ENCODE measurements at regions not wholly inside any gene's neighbourhood (a gene's known extent, or its start where the extent isn't known, plus 50 kb on each side); places are given as distances from the start of the nearest gene placed in this dataset.

DNA sequence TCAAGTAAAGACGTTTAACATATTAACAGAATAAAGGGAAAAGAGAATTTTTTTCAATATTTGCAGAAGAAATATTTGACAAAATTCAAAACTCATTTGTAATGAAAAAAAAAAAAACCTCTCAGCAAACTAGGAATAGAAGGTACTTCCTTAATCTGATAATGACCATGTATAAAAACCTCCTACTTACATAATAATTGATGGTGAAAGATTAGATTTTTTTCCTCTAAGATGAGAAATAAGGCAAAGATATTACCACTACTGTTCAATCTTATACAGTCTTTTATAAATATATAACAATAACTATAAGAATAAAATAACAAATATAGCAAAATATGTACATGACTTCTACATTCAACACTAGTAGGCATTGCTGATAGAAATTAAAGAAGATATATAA lies 424.6 kb upstream of the KLF4 start:
- Histone ChIP-seq H3K27me3 (ENCODE audit: low read depth) (no peaks in the 10 kb centered on the region), H3K4me3 (no peak overlapping the region), H3K4me1 (no peaks in the 10 kb centered on the region), H3K36me3 (no peaks in the 10 kb centered on the region), H3K27ac (no peak overlapping the region), H3K9me3 (no peaks in the 10 kb centered on the region)
- DNase-seq (no peak), ATAC-seq (no peak)
- TF ChIP-seq, protein P1, sequence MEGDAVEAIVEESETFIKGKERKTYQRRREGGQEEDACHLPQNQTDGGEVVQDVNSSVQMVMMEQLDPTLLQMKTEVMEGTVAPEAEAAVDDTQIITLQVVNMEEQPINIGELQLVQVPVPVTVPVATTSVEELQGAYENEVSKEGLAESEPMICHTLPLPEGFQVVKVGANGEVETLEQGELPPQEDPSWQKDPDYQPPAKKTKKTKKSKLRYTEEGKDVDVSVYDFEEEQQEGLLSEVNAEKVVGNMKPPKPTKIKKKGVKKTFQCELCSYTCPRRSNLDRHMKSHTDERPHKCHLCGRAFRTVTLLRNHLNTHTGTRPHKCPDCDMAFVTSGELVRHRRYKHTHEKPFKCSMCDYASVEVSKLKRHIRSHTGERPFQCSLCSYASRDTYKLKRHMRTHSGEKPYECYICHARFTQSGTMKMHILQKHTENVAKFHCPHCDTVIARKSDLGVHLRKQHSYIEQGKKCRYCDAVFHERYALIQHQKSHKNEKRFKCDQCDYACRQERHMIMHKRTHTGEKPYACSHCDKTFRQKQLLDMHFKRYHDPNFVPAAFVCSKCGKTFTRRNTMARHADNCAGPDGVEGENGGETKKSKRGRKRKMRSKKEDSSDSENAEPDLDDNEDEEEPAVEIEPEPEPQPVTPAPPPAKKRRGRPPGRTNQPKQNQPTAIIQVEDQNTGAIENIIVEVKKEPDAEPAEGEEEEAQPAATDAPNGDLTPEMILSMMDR (IDR thresholded peaks at IDR 0.05): no peak
- intact Hi-C loops (cut with DNase I): no loop called here

DNA sequence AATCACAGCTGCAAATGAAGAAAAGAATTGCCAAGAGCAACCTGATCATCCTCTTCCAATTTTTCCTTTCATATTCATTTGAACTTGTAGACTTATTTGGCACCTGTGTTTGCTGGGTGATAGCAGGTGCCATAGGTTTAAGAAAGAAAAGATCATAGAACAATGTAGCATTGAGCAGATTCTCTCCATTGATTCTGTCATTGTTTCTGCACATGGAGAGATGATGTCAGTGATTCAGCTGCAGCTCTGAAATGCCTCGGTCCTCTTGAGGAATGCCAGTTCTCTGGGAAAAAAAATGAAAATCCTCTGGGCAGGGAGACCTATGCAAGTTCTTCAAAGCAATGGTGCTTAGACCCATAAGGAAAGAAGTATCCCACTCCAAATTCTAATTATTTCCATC lies 418.1 kb upstream of the KLF4 start:
- intact Hi-C loops (cut with DNase I): no loop called here
- Histone ChIP-seq H3K9me3 (no peaks in the 10 kb centered on the region), H3K4me1 (no peaks in the 10 kb centered on the region), H3K36me3 (no peaks in the 10 kb centered on the region), H3K4me3 (no peak overlapping the region), H3K27me3 (ENCODE audit: low read depth) (no peaks in the 10 kb centered on the region), H3K27ac (no peak overlapping the region)
- TF ChIP-seq, protein P1 (IDR thresholded peaks at IDR 0.05): no peak
- no peak for ATAC-seq
- no peak for DNase-seq

DNA sequence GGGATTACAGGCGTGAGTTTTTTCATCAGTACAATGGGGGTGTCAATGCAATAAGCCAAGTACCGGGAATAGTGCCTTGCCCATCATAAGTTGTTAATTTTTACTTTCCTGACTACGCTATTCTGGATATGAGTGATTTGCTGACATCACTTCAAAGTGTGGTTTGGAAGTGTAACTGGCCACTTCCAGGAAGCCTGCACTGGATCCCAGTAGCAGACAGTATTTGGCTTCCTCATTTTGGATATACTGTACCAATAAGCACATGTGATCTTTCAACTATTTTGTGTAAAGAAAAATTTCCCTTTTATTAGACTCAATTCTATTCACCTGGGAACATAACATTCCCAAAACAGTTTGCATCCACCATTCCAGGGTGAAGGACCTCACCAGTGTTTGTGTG lies 417.7 kb upstream of the KLF4 start:
- TF ChIP-seq, protein P1 (IDR thresholded peaks at IDR 0.05): no peak
- no peak for ATAC-seq

DNA sequence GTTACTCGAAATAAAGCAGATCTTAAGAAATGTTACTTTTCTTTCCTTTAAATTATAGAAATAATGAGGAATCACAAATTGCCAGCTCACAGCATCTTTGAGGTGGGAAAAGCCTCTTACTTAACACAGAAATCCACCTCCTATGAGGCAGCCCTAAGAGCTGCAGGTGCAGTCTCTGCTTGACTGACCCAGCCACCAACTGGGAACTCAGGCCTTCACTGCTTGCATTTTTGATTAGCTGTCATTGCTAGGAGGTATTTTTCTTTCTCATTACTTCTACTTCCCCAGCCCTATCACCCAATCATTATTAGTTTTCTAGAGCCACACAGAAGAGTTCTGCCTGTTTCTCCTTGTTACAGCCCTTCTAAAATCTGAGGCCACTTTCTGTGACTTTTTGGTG lies 416.5 kb upstream of the KLF4 start:
- H3K4me1 ChIP-seq: no peaks in the 10 kb centered on the region
- no peak for DNase-seq
- no peaks in the 10 kb centered on the region for H3K9me3 ChIP-seq
- intact Hi-C loops (cut with DNase I): no loop called here
- TF ChIP-seq, protein P1 (IDR thresholded peaks at IDR 0.05): no peak
- H3K27ac ChIP-seq: no peak overlapping the region
- no peak overlapping the region for H3K4me3 ChIP-seq
- ATAC-seq: no peak
- no peaks in the 10 kb centered on the region for H3K27me3 ChIP-seq (ENCODE audit: low read depth)
- no peaks in the 10 kb centered on the region for H3K36me3 ChIP-seq

More for the DNA sequence above, 417.7 kb upstream of the KLF4 start:
- Histone ChIP-seq H3K36me3 (no peaks in the 10 kb centered on the region), H3K9me3 (no peaks in the 10 kb centered on the region), H3K4me1 (no peaks in the 10 kb centered on the region), H3K4me3 (no peak overlapping the region), H3K27ac (no peak overlapping the region), H3K27me3 (ENCODE audit: low read depth) (no peaks in the 10 kb centered on the region)
- intact Hi-C loops (cut with DNase I): no loop called here
- DNase-seq: no peak

DNA sequence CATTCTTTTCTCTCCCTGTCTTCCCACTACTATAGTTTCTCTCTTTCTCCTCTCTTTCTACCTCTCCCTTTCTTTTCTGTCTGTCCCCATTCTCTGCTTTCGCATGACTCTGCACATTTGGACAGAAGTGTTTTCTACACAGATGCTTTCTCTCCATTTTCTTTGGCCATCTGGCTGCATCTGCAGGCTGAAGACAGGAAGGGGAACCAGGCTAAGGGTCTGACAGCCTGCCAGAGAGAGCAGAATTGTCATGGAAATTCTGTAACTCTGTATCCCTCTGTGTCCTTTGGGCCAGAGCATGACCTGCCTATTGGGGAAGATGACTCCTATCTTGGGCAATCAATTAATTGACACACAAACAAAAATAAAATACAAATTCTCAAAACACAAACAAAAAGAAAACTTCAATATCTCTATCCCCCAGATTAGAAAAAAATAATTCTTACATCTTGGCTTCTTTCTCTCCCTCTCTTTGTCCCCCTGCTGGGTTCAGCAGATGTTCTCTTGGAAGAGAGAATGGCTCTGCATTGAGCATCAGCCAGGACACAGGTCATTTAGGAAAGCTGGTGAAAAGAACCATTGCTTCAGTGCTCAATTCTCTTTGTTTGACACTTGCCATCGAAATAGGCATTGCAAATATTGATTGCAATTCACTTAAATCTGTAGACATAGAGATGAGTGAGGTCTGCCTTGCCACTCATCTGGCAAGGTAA lies 415.9 kb upstream of the KLF4 start:
- Histone ChIP-seq H3K27ac (no peak overlapping the region), H3K9me3 (no peaks in the 10 kb centered on the region), H3K36me3 (no peaks in the 10 kb centered on the region), H3K4me1 (no peaks in the 10 kb centered on the region), H3K27me3 (ENCODE audit: low read depth) (no peaks in the 10 kb centered on the region), H3K4me3 (no peak overlapping the region)
- TF ChIP-seq, protein P1 (IDR thresholded peaks at IDR 0.05): no peak
- DNase-seq: no peak
- intact Hi-C loops (cut with DNase I): no loop called here
- ATAC-seq: no peak

Data from lower lobe of right lung (tissue), 2 donors.